Fibroblast of skin of abdomen (primary cell): ENCODE measurements at regions not wholly inside any gene's neighbourhood (a gene's known extent, or its start where the extent isn't known, plus 50 kb on each side); places are given as distances from the start of the nearest gene placed in this dataset.
"Not testable (repeated sequence)": the region's sequence is repeated elsewhere in the genome, so short reads cannot be mapped to it uniquely, and the experiment has no call there.

Experiments
- DNase-seq: peaks from one replicate; pipeline ENCODE4 v3.0.0-alpha.2; 2013

- DNase-seq, result no peak
Observed at GRCh38 chr14:54010981-54011380, 54.4 kb upstream of the BMP4 start.

- no peak for DNase-seq
Observed at GRCh38 chr14:54023027-54023426, 66.4 kb upstream of the BMP4 start.

- DNase-seq, result peak; percentile 5
Observed at GRCh38 chr14:54025661-54026060, 69.0 kb upstream of the BMP4 start.

GRCh38 chr14:54026671-54027070, 70.0 kb upstream of the BMP4 start:
- no peak for DNase-seq

GRCh38 chr14:54030996-54031395, 74.4 kb upstream of the BMP4 start:
- not testable (repeated sequence) for DNase-seq

- DNase-seq, result not testable (repeated sequence)
Observed at GRCh38 chr14:54033285-54033684, 76.7 kb upstream of the BMP4 start.

- no peak for DNase-seq
Observed at GRCh38 chr14:54038724-54039123, 82.1 kb upstream of the BMP4 start.

- no peak for DNase-seq
Observed at GRCh38 chr14:54039311-54039710, 82.7 kb upstream of the BMP4 start.

GRCh38 chr14:54040846-54041245, 84.2 kb upstream of the BMP4 start:
- DNase-seq, result peak; percentile 72

- DNase-seq, result no peak
Observed at GRCh38 chr14:54046250-54046649, 89.6 kb upstream of the BMP4 start.

- no peak for DNase-seq
Observed at GRCh38 chr14:54047645-54048308, 91.2 kb upstream of the BMP4 start.

- no peak for DNase-seq
Observed at GRCh38 chr14:54048311-54048710, 91.7 kb upstream of the BMP4 start.

- no peak for DNase-seq
Observed at GRCh38 chr14:54048736-54049135, 92.1 kb upstream of the BMP4 start.

GRCh38 chr14:54050759-54051158, 94.1 kb upstream of the BMP4 start:
- DNase-seq, result no peak

- no peak for DNase-seq
Observed at GRCh38 chr14:54052696-54053385, 96.2 kb upstream of the BMP4 start.

- DNase-seq, result no peak
Observed at GRCh38 chr14:54053386-54053745, 96.7 kb upstream of the BMP4 start.

GRCh38 chr14:54058505-54058904, 101.9 kb upstream of the BMP4 start:
- no peak for DNase-seq

- no peak for DNase-seq
Observed at GRCh38 chr14:54083549-54084239, 127.1 kb upstream of the BMP4 start.

GRCh38 chr14:54085232-54085761, 128.7 kb upstream of the BMP4 start:
- DNase-seq, result no peak

GRCh38 chr14:54085841-54086240, 129.2 kb upstream of the BMP4 start:
- peak; percentile 15 for DNase-seq

- DNase-seq, result peak; percentile 8
Observed at GRCh38 chr14:54086767-54087166, 130.1 kb upstream of the BMP4 start.

- DNase-seq, result no peak
Observed at GRCh38 chr14:54087376-54087775, 130.8 kb upstream of the BMP4 start.

GRCh38 chr14:54088271-54088670, 131.6 kb upstream of the BMP4 start:
- no peak for DNase-seq

GRCh38 chr14:54090274-54090673, 133.6 kb upstream of the BMP4 start:
- no peak for DNase-seq
